ENCODE measurements at regions not wholly inside any gene's neighbourhood (a gene's known extent, or its start where the extent isn't known, plus 50 kb on each side); places are given as distances from the start of the nearest gene placed in this dataset.

DNA sequence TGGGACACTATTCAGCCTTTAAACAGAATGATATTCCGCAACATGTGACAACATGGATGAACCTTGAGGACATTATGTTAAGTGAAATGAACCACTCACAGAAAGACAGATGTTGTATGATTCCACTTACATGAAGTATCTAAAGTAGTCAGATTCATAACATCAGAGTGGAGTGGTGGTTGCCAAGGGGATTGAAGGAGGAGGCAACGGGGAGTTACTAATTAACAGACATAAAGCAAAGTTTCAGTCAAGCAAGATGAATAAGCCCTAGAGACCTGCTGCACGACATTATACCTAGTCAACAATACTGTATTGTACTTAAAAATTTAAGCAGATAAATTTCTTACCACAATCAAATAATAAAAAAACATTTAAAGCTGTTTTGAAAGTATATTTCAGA lies 105.0 kb upstream of the NR0B1 start:
- Histone ChIP-seq H3K27ac (no peak overlapping the region), H3K4me3 (no peak overlapping the region), H3K4me1 (no peaks in the 10 kb centered on the region), H3K36me3 (no peaks in the 10 kb centered on the region), H3K27me3 (no peaks in the 10 kb centered on the region), H3K9me3 (no peaks in the 10 kb centered on the region)
- TF ChIP-seq, protein P1, sequence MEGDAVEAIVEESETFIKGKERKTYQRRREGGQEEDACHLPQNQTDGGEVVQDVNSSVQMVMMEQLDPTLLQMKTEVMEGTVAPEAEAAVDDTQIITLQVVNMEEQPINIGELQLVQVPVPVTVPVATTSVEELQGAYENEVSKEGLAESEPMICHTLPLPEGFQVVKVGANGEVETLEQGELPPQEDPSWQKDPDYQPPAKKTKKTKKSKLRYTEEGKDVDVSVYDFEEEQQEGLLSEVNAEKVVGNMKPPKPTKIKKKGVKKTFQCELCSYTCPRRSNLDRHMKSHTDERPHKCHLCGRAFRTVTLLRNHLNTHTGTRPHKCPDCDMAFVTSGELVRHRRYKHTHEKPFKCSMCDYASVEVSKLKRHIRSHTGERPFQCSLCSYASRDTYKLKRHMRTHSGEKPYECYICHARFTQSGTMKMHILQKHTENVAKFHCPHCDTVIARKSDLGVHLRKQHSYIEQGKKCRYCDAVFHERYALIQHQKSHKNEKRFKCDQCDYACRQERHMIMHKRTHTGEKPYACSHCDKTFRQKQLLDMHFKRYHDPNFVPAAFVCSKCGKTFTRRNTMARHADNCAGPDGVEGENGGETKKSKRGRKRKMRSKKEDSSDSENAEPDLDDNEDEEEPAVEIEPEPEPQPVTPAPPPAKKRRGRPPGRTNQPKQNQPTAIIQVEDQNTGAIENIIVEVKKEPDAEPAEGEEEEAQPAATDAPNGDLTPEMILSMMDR (IDR thresholded peaks at IDR 0.05), result no peak
- DNase-seq (peak in 2 of 4 donors; percentile 1 to 13), ATAC-seq (peak; percentile 33)
- intact Hi-C loops (cut with DNase I), result no loop called here

DNA sequence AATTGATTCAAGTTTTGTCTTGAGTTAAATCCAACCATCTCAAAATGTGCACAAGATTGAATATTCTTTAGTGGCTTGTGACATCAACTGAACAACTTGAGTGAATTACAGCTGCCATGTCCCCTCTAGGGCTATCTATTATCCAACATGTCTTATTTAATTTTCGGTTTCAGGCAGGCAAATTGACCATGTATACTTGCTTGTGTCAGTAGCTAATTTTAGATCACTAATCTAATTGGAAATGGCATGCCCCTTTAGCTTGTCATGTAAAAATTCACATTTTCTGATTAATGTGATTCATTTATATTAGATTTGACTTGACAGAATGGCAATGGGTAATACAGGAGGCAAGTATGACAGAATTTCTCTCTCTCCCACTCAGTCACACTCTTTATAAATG lies 93.2 kb upstream of the NR0B1 start:
- intact Hi-C loops (cut with DNase I), result no loop called here

DNA sequence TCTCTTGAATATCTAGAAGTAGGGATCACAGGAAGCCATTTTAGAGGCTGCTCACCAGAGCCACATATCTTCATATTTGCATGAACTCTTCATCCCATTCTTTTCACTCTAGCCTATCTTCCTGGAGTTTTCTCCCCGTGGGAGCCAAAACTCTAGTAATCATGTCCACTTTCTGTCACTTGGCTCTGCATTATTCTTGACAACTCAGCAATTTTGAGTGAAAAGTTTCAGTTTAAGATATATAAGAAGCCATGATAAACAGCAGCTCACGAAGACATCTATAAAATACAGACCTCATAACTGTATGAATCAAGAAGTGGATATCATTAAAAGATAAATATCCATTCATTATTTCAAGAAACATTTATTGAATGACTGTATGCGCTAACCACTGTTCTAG lies 79.1 kb upstream of the NR0B1 start:
- no peak for DNase-seq
- no peaks in the 10 kb centered on the region for H3K9me3 ChIP-seq
- TF ChIP-seq, protein P1 (IDR thresholded peaks at IDR 0.05), result no peak
- H3K36me3 ChIP-seq, result no peaks in the 10 kb centered on the region
- no peak overlapping the region for H3K4me3 ChIP-seq
- no peak for ATAC-seq
- H3K4me1 ChIP-seq, result no peaks in the 10 kb centered on the region
- H3K27me3 ChIP-seq, result no peaks in the 10 kb centered on the region
- no peak overlapping the region for H3K27ac ChIP-seq
- intact Hi-C loops (cut with DNase I), result no loop called here

More for the DNA sequence above, 93.2 kb upstream of the NR0B1 start:
- no peak overlapping the region for H3K4me3 ChIP-seq
- no peaks in the 10 kb centered on the region for H3K27me3 ChIP-seq
- H3K27ac ChIP-seq, result no peak overlapping the region
- H3K9me3 ChIP-seq, result no peaks in the 10 kb centered on the region
- no peaks in the 10 kb centered on the region for H3K4me1 ChIP-seq
- ATAC-seq, result no peak
- TF ChIP-seq, protein P1 (IDR thresholded peaks at IDR 0.05), result no peak
- DNase-seq, result no peak
- H3K36me3 ChIP-seq, result no peaks in the 10 kb centered on the region

DNA sequence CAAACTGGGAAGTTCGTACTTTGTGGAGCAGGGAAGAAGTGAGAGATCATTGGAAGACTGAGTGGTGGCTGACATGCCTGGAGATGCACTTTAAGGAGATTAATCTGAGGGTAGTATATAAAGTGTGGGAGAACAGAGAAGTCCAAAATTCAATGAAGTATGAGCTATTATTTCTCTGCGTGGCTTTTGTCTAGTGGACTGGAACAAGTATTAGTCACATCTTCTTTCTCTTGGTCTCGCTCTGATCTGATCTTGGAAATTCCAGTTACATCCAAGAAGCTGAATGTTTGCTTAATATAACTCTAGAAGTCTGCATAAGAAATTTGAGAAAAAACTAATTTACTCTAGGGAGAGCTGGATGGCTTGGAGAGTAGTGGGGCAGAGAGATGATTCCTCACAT lies 64.8 kb upstream of the NR0B1 start:
- TF ChIP-seq, protein P1 (IDR thresholded peaks at IDR 0.05), result no peak
- H3K27me3 ChIP-seq, result no peaks in the 10 kb centered on the region
- H3K9me3 ChIP-seq, result no peaks in the 10 kb centered on the region
- H3K4me3 ChIP-seq, result no peak overlapping the region
- DNase-seq, result no peak
- intact Hi-C loops (cut with DNase I), result no loop called here
- H3K36me3 ChIP-seq, result no peaks in the 10 kb centered on the region
- ATAC-seq, result no peak
- H3K4me1 ChIP-seq, result no peaks in the 10 kb centered on the region
- no peak overlapping the region for H3K27ac ChIP-seq

DNA sequence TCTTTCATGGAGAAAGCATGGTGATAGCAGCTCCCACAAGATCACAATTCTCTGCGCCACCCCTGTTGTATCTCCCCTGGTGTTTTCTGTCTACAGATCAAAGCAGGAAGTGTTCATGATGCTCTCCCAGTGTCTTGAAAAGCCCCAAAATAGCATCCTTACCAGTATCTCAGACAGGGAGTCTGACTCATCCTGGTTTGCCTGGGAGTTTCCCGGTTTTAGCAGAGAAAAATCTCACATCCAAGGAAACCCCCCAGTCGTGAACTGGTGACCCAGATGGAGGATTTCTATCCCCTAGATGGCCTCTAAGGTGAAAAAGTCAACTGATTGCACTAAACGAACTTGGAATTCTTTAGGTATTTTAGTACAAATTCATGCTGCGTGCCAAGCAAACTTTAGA lies 64.3 kb upstream of the NR0B1 start:
- Histone ChIP-seq H3K27me3 (no peaks in the 10 kb centered on the region), H3K4me3 (no peak overlapping the region), H3K9me3 (no peaks in the 10 kb centered on the region), H3K4me1 (no peaks in the 10 kb centered on the region), H3K36me3 (no peaks in the 10 kb centered on the region), H3K27ac (no peak overlapping the region)
- DNase-seq (no peak), ATAC-seq (no peak)
- intact Hi-C loops (cut with DNase I), result no loop called here
- TF ChIP-seq, protein P1 (IDR thresholded peaks at IDR 0.05), result no peak
